Smooth muscle cell (in vitro differentiated cells): ENCODE measurements at regions not wholly inside any gene's neighbourhood (a gene's known extent, or its start where the extent isn't known, plus 50 kb on each side); places are given as distances from the start of the nearest gene placed in this dataset.

Experiments
- DNase-seq: peaks from one replicate; lab custom pipeline; 2025; ENCODE audit not compliant: unreplicated experiment; lab: John Stamatoyannopoulos, UW
- H2AFZ ChIP-seq: fragments of 200-600 bp; sonication (generic); 2 replicates; pipeline ENCODE4 v1.6.0; 2016; ENCODE audit warnings: antibody characterized with exemption, low read depth, mild to moderate bottlenecking
- H3F3A ChIP-seq: fragments of 200-600 bp; sonication (generic); 2 replicates; pipeline ENCODE4 v1.6.0; 2017; ENCODE audit warnings: antibody characterized with exemption, low read depth
- H3K27ac ChIP-seq: fragments of 200-600 bp; sonication (generic); 2 replicates; pipeline ENCODE4 v1.5.1; 2016; ENCODE audit warnings: low read depth, mild to moderate bottlenecking
- H3K27me3 ChIP-seq: fragments of 200-600 bp; sonication (generic); 2 replicates; pipeline ENCODE4 v1.6.1; 2016; ENCODE audit warnings: low read depth, mild to moderate bottlenecking
- H3K36me3 ChIP-seq: fragments of 200-600 bp; sonication (generic); 2 replicates; pipeline ENCODE4 v1.5.1; 2016; ENCODE audit warnings: low read depth
- H3K4me1 ChIP-seq: fragments of 200-600 bp; sonication (generic); 2 replicates; pipeline ENCODE4 v1.5.1; 2016; ENCODE audit warnings: low read depth
- H3K4me2 ChIP-seq: fragments of 200-600 bp; sonication (generic); 2 replicates; pipeline ENCODE4 v1.6.0; 2016; ENCODE audit warnings: mild to moderate bottlenecking
- H3K4me3 ChIP-seq: fragments of 200-600 bp; sonication (generic); 2 replicates; pipeline ENCODE4 v1.5.1; 2016; ENCODE audit warnings: mild to moderate bottlenecking
- H3K79me2 ChIP-seq: fragments of 200-600 bp; sonication (generic); 2 replicates; pipeline ENCODE4 v1.6.0; 2016; ENCODE audit warnings: low read depth, mild to moderate bottlenecking
- H3K9ac ChIP-seq: fragments of 200-600 bp; sonication (generic); 2 replicates; pipeline ENCODE4 v1.6.0; 2016; ENCODE audit warnings: low read depth
- H3K9me3 ChIP-seq: fragments of 200-600 bp; sonication (generic); replicated peaks from 2 replicates; pipeline ENCODE4 v1.5.1; 2016; ENCODE audit warnings: low read depth
- H4K20me1 ChIP-seq: fragments of 200-600 bp; sonication (generic); 2 replicates; pipeline ENCODE4 v1.6.0; 2016; ENCODE audit warnings: low read depth
- WGBS: methylation state at CpG from one replicate; pipeline ENCODE4 v1.1.7; 2016; ENCODE audit warnings: low lambda C conversion rate; 5-methylcytosine and 5-hydroxymethylcytosine counted together
- TF ChIP-seq, protein P1 (sequence below): fragments of 200-600 bp; sonication (generic); IDR thresholded peaks from 2 replicates; pipeline ENCODE4 v1.5.1; 2017; ENCODE audit warnings: borderline replicate concordance, mild to moderate bottlenecking, antibody characterized with exemption; ENCODE audit not compliant: insufficient read depth, poor library complexity, severe bottlenecking

DNA sequence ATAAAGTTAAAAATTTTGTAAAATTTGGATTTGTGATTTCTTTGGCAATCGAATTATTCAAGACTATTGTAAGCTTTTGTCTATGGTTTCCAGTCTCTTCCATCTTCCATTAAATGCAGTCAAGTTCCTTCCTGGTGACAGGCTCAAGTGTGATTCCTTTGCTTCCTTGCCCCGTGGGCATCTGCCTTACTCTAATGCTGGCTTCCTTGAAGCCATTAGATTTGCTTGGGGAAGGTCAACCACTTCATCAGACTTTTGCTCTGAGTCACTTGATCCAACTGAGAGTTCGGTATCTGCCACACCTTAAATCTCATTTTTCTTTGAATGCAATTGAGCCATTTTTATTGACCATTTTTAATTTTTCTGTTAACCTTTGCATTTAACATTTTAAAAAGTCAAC lies 648.8 kb downstream of the SPOCK3 start:
- no peak overlapping the region for H3K4me2 ChIP-seq
- H3K27me3 ChIP-seq = no peaks in the 10 kb centered on the region
- no peaks in the 10 kb centered on the region for H3K79me2 ChIP-seq
- H3F3A ChIP-seq = no peaks in the 10 kb centered on the region
- H2AFZ ChIP-seq = no peak overlapping the region
- DNase-seq = no peak
- no peaks in the 10 kb centered on the region for H4K20me1 ChIP-seq
- no peak overlapping the region for H3K27ac ChIP-seq
- no peak overlapping the region for H3K9ac ChIP-seq
- no peaks in the 10 kb centered on the region for H3K9me3 ChIP-seq
- WGBS = 87% methylated on average over 3 of the region's 3 CpGs
- H3K4me1 ChIP-seq = no peaks in the 10 kb centered on the region
- H3K4me3 ChIP-seq = no peak overlapping the region
- H3K36me3 ChIP-seq = no peaks in the 10 kb centered on the region
- TF ChIP-seq, protein P1, sequence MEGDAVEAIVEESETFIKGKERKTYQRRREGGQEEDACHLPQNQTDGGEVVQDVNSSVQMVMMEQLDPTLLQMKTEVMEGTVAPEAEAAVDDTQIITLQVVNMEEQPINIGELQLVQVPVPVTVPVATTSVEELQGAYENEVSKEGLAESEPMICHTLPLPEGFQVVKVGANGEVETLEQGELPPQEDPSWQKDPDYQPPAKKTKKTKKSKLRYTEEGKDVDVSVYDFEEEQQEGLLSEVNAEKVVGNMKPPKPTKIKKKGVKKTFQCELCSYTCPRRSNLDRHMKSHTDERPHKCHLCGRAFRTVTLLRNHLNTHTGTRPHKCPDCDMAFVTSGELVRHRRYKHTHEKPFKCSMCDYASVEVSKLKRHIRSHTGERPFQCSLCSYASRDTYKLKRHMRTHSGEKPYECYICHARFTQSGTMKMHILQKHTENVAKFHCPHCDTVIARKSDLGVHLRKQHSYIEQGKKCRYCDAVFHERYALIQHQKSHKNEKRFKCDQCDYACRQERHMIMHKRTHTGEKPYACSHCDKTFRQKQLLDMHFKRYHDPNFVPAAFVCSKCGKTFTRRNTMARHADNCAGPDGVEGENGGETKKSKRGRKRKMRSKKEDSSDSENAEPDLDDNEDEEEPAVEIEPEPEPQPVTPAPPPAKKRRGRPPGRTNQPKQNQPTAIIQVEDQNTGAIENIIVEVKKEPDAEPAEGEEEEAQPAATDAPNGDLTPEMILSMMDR = no peak

DNA sequence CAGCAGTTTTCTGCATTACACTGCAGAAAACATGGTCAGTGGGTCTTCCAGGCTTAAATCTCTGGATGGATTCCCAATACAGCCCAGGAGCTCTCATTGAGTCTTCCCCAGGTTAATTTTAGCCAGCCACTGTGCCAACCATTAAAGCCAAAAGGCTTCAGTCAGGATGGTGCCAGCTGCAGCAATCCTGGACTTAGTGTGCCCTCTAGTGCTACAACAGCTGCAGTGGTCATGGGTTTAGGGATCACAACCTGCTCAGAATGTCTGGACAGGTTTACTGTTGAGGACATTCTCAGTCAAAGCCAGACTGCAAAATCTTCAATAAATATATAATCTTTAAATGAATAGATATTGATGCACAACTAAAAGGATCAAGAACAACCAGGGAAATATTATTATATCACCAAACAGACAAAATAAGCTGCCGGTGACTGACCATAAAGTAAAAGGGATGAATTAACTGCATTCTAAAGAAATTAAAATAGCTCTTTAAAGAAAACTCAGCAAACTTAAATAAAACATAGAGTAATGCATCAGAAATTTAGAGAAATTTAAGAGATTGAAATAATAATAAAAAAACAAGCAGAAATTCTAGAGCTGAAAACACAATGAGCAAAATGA lies 639.9 kb downstream of the SPOCK3 start:
- no peak for DNase-seq
- no peaks in the 10 kb centered on the region for H3K79me2 ChIP-seq
- no peaks in the 10 kb centered on the region for H3K27me3 ChIP-seq
- H3K9me3 ChIP-seq = no peaks in the 10 kb centered on the region
- no peak overlapping the region for H3K4me2 ChIP-seq
- H4K20me1 ChIP-seq = no peaks in the 10 kb centered on the region
- no peak overlapping the region for H3K9ac ChIP-seq
- H3K27ac ChIP-seq = no peak overlapping the region
- TF ChIP-seq, protein P1 = peak; percentile 83
- H3K4me3 ChIP-seq = no peak overlapping the region
- H3K36me3 ChIP-seq = no peaks in the 10 kb centered on the region
- 100% methylated on average over 1 of the region's 1 CpG for WGBS
- peak overlapping the region; percentile 27 for H2AFZ ChIP-seq
- H3F3A ChIP-seq = no peaks in the 10 kb centered on the region
- no peaks in the 10 kb centered on the region for H3K4me1 ChIP-seq

DNA sequence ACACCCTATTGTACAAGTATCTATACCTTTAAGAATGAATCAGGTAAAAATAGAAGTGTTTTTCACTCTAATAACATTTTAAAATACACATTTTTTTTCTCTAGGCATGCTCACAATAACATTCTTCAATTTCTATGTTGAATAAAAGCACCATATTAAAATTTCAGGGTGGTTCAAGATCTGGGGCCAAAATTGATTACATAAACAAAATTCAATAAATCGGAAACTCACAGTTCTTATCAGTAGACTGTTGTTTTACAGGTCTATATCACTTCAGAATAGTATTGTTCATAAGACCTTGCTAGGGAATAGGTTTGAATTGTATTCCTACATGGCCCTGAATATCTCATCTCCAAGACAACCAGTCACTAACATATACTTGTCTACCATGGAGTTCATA lies 634.0 kb downstream of the SPOCK3 start:
- Histone ChIP-seq H3K9me3 (no peaks in the 10 kb centered on the region), H3K4me3 (no peak overlapping the region), H3K79me2 (no peaks in the 10 kb centered on the region), H3K27ac (no peak overlapping the region), H2AFZ (no peak overlapping the region), H3K36me3 (no peaks in the 10 kb centered on the region), H3K27me3 (no peaks in the 10 kb centered on the region), H3K9ac (no peak overlapping the region), H3K4me2 (no peak overlapping the region), H3K4me1 (no peaks in the 10 kb centered on the region), H4K20me1 (no peaks in the 10 kb centered on the region), H3F3A (no peaks in the 10 kb centered on the region)
- DNase-seq = no peak
- WGBS = 100% methylated on average over 1 of the region's 1 CpG
- TF ChIP-seq, protein P1 = no peak

DNA sequence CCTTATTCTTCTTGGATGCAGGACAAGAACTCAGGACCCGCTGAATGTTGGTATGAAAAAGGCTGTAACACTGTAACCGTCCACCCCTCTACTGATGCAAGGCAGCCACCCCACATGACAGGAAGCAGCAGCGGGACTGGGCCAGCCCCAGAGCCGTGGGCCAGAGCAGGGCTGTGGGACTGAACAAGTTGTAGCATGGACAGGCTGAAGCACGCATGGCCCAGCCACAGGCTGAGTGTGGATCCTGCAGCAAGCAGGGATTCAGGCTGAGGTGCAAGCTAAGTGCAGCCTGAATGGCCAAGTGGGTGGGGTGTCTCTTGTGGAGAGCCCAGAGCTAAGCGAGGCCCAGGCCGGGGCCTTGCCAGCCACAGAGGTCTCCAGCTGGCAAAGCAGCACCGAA lies 632.2 kb downstream of the SPOCK3 start:
- over 99% methylated on average over 8 of the region's 8 CpGs for WGBS
- Histone ChIP-seq H3F3A (no peaks in the 10 kb centered on the region), H3K27ac (no peak overlapping the region), H3K27me3 (no peaks in the 10 kb centered on the region), H2AFZ (no peak overlapping the region), H3K79me2 (no peaks in the 10 kb centered on the region), H3K9ac (no peak overlapping the region), H3K4me1 (no peaks in the 10 kb centered on the region), H3K4me3 (no peak overlapping the region), H3K4me2 (no peak overlapping the region), H3K9me3 (no peaks in the 10 kb centered on the region), H4K20me1 (no peaks in the 10 kb centered on the region), H3K36me3 (no peaks in the 10 kb centered on the region)
- no peak for DNase-seq
- TF ChIP-seq, protein P1 = no peak
